NCI-H2171 treated with DMSO at 0.1 percent for 48 hours (cell line): ENCODE measurements at regions not wholly inside any gene's neighbourhood (a gene's known extent, or its start where the extent isn't known, plus 50 kb on each side); places are given as distances from the start of the nearest gene placed in this dataset.

Experiments
- DNase-seq: peaks from one replicate; lab custom pipeline; 2025; lab: John Stamatoyannopoulos, UW

- DNase-seq, result no peak
Observed at GRCh38 chr7:155360495-155361345, 63.0 kb downstream of the INSIG1 start.

DNA sequence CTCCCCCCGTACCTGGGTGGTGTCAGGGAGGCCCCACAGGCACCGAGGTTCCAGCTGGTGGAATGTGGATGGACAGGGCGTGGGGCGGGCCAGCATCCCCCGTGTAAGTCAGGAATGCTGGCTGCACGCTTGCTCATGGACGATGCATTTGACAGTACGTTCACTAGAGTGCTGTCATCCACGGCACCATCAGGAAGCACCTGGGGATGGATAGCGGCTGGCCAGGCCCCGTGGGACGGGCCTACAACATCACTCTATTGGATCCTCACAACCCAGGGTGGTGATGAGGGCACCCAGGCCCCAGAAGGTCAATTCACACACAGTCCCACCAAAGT lies 63.6 kb downstream of the INSIG1 start:
- no peak for DNase-seq

DNA sequence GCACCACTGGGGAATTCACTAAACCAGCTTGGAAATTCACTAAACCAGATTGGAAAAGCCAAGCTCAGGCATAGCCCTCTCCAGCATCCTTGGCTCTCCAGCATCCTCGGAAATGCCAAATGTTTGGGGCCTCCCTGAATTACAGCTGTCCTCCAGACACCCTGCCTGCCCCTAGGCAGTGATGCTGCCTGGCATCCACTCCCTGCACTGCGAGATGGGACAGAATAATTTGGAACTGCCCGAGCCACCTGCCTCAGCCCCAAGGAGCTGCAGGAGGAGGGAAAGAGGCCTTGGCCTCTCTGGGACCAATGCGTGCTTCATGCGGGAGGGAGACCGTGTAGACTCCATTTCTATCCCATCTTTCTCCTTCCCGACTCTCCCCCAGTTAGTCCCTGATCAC lies 64.3 kb downstream of the INSIG1 start:
- no peak for DNase-seq

GRCh38 chr7:155362380-155363145 lies 64.9 kb downstream of the INSIG1 start:
- DNase-seq, result peak; percentile 7

GRCh38 chr7:155363146-155363539 lies 65.5 kb downstream of the INSIG1 start:
- no peak for DNase-seq

DNA sequence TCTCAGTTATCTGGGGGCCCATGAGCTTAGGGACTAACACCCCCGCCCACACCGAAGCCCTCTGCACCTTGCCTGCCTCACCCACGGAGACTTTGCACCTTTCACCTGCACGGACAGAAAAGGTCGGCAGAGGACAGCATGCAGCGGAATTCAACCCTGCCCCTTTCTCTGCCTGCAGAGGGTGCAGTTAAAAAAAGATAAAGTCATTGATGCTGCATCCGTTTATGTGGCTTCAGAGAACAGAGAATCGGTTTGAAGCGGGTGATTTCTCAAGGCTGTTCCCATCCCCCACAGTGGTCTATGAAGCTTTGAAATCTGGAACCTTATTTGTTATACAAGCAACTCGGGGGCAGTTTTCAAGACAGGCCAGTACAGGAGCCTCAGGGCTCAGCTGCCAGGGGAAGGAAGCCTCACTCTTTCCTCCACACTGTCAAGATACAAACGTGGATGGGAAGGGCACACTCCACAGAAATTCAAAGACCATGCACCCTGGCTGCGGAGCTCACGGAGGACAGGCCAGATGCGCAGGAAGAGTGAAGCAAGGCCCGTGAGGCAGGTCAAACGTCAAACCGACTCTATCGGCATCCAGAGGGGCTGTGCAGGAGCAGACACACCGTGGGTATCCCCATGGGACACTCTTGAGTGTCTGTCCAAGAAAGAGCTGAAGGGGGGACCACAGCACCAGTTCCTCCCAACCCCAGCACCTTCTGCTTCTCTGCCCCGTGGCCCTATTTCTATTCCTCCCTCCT lies 66.3 kb downstream of the INSIG1 start:
- DNase-seq, result no peak

- DNase-seq, result no peak
Observed at GRCh38 chr7:155365146-155365874, 67.6 kb downstream of the INSIG1 start.

DNA sequence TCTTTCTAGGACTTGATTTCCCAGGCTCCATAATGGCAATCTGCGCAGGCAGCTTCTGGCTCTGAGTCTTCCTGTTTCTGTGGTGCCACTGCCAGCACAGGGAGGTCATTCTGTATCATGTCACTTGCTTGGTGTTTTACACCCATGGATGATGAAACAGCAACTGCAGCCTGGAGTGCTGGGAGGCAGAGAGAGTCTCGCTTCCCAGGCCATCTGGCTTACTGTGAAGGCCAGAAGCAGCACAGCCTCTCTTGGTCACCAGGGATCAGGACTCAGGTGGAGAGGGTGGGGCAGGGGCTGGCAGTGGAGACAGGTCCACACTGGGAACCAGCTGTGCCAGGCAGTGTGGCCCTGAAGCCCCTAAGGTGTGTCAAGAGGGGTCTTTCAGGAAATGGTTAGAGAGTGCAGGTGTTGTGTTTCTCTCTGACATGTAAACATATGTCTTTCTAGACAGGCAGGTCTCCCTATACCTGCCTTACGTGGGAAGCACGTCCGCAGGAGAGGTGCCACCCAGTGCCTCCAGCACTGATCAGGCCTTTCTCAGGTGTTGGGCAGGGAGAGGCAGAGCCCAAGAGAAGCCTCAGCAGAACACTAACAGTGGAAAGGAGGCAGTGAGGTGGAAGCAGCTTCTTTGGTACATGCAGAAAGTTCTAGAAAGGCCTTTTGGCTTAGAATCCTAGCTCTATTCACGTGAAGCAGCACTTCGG lies 71.4 kb downstream of the INSIG1 start:
- peak; percentile 18 for DNase-seq

DNA sequence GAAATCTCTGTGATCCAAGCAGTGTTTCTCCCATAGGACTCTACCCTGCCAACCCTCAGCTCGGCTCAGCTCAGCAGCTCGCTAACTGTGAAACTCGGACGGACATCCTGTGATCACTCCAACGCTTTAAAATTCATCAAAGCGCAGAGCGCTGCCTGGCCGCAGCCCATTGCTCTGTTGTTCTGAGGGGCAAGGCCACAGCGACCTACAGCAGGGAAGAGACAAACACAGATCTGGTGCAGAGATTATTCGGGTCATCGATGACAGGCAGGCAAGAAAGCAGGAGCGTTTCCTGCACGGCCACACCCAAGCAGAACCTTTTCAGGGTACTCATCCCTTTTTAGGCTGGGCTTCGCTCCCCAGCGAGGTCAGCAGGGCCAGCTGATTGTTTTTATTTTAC lies 72.1 kb downstream of the INSIG1 start:
- DNase-seq, result no peak

DNA sequence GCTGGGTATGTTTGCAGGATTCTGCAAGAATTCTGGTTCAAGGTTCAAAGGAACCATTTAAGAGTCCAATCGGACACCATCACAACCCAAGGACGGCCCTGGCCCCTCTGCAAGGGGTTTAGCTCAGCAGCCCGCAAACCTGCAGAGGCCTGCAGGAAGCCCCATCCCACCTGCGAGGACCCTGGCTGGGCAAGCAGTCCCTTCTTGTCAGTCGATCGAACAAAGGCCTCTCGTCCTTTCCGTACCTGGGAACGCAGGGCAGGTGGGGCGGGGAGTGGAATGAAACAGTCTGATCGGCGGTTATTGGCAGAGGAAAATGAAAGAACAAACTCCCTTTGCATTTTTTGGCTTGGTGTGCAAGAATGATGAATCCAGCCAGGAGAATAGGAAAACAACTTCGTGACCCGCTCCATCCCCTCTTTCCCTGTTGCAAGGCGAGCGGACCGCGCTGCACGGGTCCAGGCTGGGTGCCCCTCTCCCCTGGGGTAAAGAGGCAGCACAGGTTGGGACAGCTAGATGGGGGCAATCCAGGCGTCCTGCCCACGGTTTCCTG lies 73.7 kb downstream of the INSIG1 start:
- DNase-seq, result no peak

DNA sequence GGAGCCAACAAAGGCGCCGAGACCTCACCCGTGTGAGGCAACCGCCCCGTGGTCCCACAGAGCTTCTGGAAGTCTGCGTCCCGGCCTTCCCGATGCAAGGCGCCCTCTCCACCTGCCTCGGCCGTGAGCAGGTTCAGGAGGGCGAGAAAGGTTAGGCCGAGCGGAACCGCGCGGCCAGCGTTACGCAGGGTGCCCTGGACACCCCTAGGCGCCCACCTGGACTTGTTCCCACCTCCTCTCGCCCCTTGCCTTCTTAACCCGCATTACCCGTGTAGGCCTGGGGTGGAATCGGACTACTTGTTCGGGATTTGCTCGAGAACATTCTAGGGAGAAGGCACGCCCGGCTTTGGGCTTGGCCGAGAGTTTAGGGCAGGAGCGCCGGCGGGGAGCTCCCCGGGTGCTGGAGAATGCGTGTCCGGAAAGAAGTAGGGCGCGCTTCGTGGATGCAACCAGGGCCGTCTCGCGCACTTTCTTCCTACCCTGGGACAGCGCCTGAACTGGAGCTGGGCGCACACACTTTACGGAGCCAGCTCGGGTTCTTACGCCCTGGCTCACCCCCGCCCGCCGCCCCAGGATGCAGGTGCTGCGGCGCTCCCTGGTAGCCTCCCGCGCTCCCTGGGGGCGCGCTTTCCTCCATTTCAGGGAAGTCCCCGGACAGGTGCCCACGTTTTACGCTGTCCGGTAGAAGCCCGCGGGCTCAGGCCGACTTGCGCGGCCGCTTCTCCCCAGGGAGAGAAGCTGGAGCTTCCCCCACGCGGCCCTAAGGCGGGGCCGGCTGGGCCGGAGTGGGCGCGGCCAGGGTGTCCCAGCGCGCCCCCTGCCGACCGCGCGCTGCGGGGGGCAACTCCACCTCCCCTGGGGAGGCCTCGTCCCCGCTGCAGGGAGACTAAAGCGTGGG lies 74.5 kb downstream of the INSIG1 start:
- DNase-seq, result no peak

DNA sequence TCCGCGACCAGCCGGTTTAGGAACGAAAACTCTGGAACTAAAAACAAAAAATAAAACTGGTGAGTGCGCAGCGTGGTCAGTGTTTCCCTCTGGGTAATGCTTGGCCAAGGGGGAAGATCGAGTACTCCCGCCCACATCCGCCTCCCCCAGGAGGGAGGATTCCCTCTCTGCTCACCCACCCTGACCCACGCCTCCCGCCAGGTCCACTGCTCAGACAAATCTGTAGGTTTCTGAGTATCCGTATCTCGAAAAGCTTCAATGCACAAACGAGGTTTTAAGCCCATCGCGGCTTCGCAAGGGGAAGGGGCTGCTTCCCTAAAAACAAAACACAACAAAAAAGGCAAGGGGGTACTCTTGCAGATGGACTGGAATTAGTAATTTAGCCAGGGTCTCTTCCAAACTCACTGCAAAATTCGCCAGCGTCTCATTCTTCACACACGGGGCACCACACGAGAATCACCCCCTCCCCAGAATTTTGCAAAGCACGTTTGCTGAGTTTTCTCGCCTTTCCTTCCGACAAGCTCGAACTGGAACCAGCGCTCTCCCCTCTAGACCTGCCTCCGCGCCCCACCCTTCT lies 75.2 kb downstream of the INSIG1 start:
- no peak for DNase-seq

GRCh38 chr7:155373359-155374273 lies 75.9 kb downstream of the INSIG1 start:
- DNase-seq, result no peak

DNA sequence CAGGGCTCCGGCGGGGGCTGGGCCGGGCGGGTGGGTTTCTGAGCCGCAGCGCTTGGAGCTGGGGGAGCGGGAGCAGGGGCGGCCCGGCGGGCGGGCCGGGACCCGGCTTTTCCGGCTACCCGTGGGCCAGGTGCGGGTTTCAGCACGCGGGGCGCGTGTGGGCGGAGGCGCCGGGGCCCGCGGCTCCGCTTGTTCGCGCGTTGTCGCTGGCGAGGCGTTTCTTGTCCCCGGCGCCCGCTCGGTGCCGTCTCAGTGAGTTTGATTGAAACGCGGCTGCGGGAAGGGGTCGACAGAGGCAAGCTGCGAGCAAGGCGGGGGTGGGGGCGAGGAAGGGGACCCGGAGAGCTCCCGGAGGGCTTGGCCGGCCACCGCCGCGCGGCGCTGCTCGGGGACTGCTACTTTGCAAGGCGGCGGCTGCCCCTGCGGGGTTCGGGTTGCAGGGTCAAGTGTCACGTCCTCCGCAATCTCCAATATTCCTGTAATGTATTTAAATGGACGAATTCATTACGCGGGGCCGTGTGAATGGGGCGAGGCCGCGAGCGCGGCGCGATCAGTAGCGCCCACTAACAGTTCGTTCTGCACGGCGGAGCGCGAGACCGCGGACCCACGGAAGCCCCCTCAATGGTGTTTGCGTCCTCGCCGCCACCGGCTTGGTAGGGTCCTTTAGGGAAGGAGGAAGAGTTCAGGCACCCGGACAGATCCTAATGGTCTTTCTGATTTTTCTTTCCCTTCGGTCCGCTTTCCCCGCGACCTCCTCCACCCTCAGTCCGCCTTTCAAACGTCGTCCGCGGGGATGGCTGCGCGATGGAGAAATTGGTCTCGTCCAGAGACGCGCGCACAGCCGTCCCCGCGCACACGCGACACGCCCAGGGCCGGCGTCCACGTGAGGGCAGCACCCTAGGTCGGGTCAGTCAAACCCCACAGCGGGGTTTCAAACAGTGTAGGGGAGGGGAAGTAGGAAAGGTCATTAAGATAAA lies 76.9 kb downstream of the INSIG1 start:
- no peak for DNase-seq

DNA sequence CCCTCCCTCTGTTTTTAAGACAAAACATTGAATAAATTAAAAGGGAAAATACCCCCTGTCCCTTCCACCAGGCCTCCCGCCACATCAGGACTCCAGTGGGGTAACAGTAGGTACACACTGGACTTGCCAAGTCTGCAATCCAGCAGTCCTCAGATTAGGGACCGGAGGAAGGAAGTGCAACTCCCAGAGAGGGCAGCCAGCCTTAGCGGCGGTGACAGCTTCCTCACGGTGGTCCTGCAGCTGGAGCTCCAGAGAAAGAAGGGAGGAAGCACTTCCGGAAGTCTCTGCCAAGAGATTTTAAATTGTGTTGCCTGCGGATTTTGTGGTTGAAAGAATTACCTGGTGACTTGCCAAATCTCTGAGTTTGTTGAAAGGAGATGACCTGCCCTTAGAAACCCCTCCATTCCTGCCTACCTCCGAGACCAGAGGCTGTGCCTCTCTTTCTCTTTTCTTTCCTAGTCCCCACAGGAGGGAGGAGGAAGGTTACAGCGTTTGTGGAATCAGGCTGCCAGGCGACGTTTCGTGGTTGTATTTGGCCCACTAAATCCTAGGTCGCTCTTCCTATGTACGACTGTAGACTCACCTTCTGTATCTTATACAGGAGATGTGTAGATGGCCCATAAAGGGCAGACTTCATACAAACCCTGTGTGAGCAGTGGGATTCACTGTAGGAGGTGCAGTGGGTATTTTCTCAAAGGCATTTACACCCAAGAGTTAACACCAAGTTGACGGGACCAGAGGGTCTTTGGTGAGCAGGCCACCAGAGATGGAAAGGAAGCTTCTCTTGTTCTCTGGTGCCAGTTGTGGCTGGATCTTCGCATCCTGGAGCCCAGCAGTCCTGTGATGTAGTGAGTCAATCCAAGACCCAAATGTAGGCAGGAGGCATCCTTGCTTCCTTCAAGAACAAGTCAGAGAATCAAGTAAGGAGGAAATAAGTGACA lies 77.9 kb downstream of the INSIG1 start:
- no peak for DNase-seq
